Gastroesophageal sphincter (tissue), 4 donors: ENCODE measurements at regions not wholly inside any gene's neighbourhood (a gene's known extent, or its start where the extent isn't known, plus 50 kb on each side); places are given as distances from the start of the nearest gene placed in this dataset.

Experiments
- ATAC-seq: fragments of 150-250 bp; one replicate; pipeline ENCODE4 v1.9.1; 2016; ENCODE audit warnings: mild to moderate bottlenecking, moderate library complexity
- H3K27ac ChIP-seq, 4 donors: fragments of 200-600 bp; sonication (generic) in 3 of 4; 1 replicate in 3 of 4; 2 replicates in 1 of 4; pipeline ENCODE4 v1.5.1; 2016 to 2019
- H3K27me3 ChIP-seq: fragments of 200-600 bp; sonication (generic); one replicate; pipeline ENCODE4 v1.5.1; 2019
- H3K36me3 ChIP-seq, 2 donors: fragments of 200-600 bp; sonication (generic); one replicate each; pipeline ENCODE4 v1.5.1; 2019; ENCODE audit warnings: control low read depth in 1 of 2
- H3K4me1 ChIP-seq, 3 donors: fragments of 200-600 bp; sonication (generic); 1 replicate in 2 of 3; 2 replicates in 1 of 3; pipeline ENCODE4 v1.5.1; 2016 to 2019; ENCODE audit warnings: control low read depth in 2 of 3
- H3K4me3 ChIP-seq, 2 donors: fragments of 200-600 bp; sonication (generic); one replicate each; pipeline ENCODE4 v1.5.1; 2019; ENCODE audit warnings: mild to moderate bottlenecking in 1 of 2, moderate library complexity in 1 of 2
- H3K9me3 ChIP-seq, 3 donors: fragments of 200-600 bp; sonication (generic); one replicate each; pipeline ENCODE4 v1.5.1; 2017 to 2019; ENCODE audit warnings: control low read depth in 2 of 3
- CTCF ChIP-seq, 4 experiments: fragments of 200-600 bp in 2 of 4; fragments of 450-650 bp in 2 of 4; sonication (generic) in 1 of 4; IDR thresholded peaks; one replicate each; pipeline ENCODE4 v1.5.1; 2017 to 2019; ENCODE audit warnings: antibody characterized with exemption in 4 of 4, mild to moderate bottlenecking in 2 of 4, moderate library complexity in 2 of 4
- EP300 ChIP-seq: sonication (generic); formaldehyde crosslinking; IDR thresholded peaks from one replicate; pipeline ENCODE4 v1.6.1; 2017; ENCODE audit warnings: antibody characterized with exemption, mild to moderate bottlenecking
- POLR2A ChIP-seq, 2 donors: fragments of 450-650 bp; IDR thresholded peaks; one replicate each; pipeline ENCODE4 v1.6.1; 2017; ENCODE audit warnings: antibody characterized with exemption in 2 of 2, mild to moderate bottlenecking in 2 of 2, moderate library complexity in 1 of 2
- POLR2AphosphoS5 ChIP-seq: sonication (generic); formaldehyde crosslinking; IDR thresholded peaks from one replicate; pipeline ENCODE4 v1.6.1; 2017; ENCODE audit warnings: antibody characterized with exemption
- WGBS, 2 donors: methylation state at CpG; one replicate each; pipeline ENCODE4 v1.1.5; 2018; ENCODE audit warnings: low coverage in 1 of 2; 5-methylcytosine and 5-hydroxymethylcytosine counted together

- WGBS, 2 donors = 73 to 90% methylated on average over 3 to 4 of the region's 6 CpGs
- no peak for TF ChIP-seq CTCF (IDR thresholded peaks at IDR 0.05)
- TF ChIP-seq POLR2AphosphoS5 = no peak
- TF ChIP-seq EP300 = no peak
- TF ChIP-seq POLR2A (IDR thresholded peaks at IDR 0.05) = no peak
- Histone ChIP-seq H3K9me3 (no peaks in the 10 kb centered on the region), H3K36me3 (no peaks in the 10 kb centered on the region), H3K4me3 (no peak overlapping the region), H3K27ac (no peak overlapping the region), H3K4me1 (peaks cover 0 to 36% (median 0%) of the 10 kb centered on the region in 3 donors), H3K27me3 (no peaks in the 10 kb centered on the region)
- ATAC-seq = no peak
Measured at GRCh38 chr18:57974585-57975265, 69.3 kb upstream of the NEDD4L start.

GRCh38 chr18:57973889-57974288 lies 70.1 kb upstream of the NEDD4L start:
- ATAC-seq = no peak
- Histone ChIP-seq H3K27ac (no peak overlapping the region), H3K4me3 (no peak overlapping the region), H3K36me3 (no peaks in the 10 kb centered on the region), H3K27me3 (no peaks in the 10 kb centered on the region), H3K4me1 (peaks cover 0 to 36% (median 0%) of the 10 kb centered on the region in 3 donors), H3K9me3 (no peaks in the 10 kb centered on the region)
- 93 to 97% methylated on average over 6 to 7 of the region's 7 CpGs for WGBS, 2 donors
- TF ChIP-seq EP300 = no peak
- no peak for TF ChIP-seq POLR2AphosphoS5
- TF ChIP-seq CTCF (IDR thresholded peaks at IDR 0.05) = no peak
- TF ChIP-seq POLR2A (IDR thresholded peaks at IDR 0.05) = no peak

GRCh38 chr18:57970356-57971095 lies 73.5 kb upstream of the NEDD4L start:
- no peak for ATAC-seq
- 94% methylated on average over 7 of the region's 12 CpGs; no CpG with 5 or more reads in 1 of the 2 donors for WGBS, 2 donors
- Histone ChIP-seq H3K27ac (no peak overlapping the region), H3K4me3 (no peak overlapping the region), H3K36me3 (no peaks in the 10 kb centered on the region), H3K27me3 (no peaks in the 10 kb centered on the region), H3K9me3 (no peaks in the 10 kb centered on the region), H3K4me1 (peaks cover 0 to 11% (median 0%) of the 10 kb centered on the region in 3 donors)
- TF ChIP-seq EP300 (no peak), POLR2AphosphoS5 (no peak), CTCF (IDR thresholded peaks at IDR 0.05) (no peak), POLR2A (IDR thresholded peaks at IDR 0.05) (no peak)

GRCh38 chr18:57969824-57970223 lies 74.2 kb upstream of the NEDD4L start:
- WGBS, 2 donors = 74 to 83% methylated on average over 2 of the region's 2 CpGs
- H3K36me3 ChIP-seq = no peaks in the 10 kb centered on the region
- TF ChIP-seq POLR2A (IDR thresholded peaks at IDR 0.05) = no peak
- TF ChIP-seq POLR2AphosphoS5 = no peak
- no peak for TF ChIP-seq CTCF (IDR thresholded peaks at IDR 0.05)
- no peak for TF ChIP-seq EP300

More at GRCh38 chr18:57969824-57970223, 74.2 kb upstream of the NEDD4L start:
- no peaks in the 10 kb centered on the region for H3K9me3 ChIP-seq
- no peaks in the 10 kb centered on the region for H3K27me3 ChIP-seq
- no peak overlapping the region for H3K4me3 ChIP-seq
- peaks cover 0 to 5% (median 0%) of the 10 kb centered on the region in 3 donors for H3K4me1 ChIP-seq
- H3K27ac ChIP-seq = no peak overlapping the region
- no peak for ATAC-seq
